Activated CD4-positive, CD25-positive, alpha-beta regulatory T cell (primary cell): ENCODE measurements at regions not wholly inside any gene's neighbourhood (a gene's known extent, or its start where the extent isn't known, plus 50 kb on each side); places are given as distances from the start of the nearest gene placed in this dataset.

Source experiments
- DNase-seq, 4 experiments: peaks; one replicate each; lab custom pipeline; 2025; lab: John Stamatoyannopoulos, UW

DNA sequence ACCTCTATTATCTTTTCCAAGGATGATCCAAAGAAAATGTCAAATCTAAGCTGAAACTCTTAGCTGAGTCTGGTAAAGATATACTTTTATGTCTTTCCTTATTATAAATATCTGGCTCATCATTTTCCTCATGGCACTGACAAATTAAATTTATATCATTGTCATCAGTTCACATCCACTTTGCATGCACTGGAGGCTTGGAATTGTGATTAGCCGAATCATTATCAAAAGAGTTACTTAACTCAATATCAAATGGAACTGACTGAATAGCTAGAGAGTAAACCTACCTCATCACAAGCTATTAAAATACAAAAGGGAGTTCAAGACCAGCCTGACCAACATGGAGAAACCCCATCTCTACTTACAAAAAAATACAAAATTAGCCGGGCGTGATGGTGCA lies 713.9 kb upstream of the MARCKS start:
- no peak for DNase-seq

DNA sequence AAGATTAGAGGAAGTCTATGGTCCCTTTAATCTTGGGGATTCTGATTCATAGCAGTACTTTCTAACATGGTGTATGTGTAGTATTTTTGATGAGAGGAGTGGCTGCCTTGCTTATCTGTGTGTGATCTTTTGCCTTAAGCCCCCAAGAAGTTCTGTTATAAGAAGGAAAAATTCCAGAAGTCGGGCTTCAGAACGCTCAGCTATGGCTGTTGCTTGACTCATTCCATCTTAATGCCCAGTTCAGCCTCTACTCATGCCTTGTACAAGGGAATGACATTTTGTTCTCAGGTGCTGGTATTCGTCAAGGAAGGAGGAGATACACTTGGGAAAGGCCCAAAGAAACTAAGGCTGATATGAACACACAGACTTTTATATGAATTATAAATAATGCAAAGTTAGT lies 713.0 kb upstream of the MARCKS start:
- no peak for DNase-seq

DNA sequence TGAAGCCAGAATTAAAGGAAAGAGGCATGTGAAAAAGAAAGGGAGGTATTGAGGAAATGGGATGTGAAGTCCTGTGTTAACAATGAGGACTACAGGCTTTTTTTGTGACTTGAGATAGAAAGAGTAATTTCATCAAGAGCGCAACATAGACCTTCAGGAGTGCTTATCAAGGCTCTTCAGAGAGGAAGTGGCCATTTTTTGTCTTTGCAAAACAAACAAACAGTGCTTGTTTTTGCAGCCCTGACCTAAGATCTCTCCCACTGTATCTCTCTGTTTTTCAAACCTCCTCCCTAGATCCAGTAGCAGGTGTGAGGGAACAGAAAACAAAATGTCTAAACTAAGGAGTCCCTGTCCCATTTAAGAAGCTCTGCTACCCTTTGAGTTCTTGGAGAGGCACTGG lies 710.3 kb upstream of the MARCKS start:
- DNase-seq, result no peak

DNA sequence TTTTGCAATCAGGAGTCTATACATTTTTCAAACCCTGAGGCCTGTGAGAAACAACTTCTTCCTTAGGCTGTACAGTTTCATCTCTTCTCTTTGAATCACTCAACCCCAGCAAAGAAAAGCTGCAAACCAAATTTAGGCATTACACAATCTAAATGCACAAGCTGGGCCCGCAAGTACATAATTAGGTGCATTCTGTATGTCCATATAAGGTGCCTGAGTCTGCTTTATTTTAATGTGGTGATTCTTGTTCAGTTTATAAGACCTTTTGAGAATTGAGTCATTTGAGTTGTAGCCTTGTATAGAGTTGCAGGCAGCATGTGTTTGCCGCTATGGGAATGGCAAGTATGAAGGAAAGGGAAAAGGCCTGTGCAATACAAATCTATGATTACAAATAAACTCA lies 709.6 kb upstream of the MARCKS start:
- no peak for DNase-seq

DNA sequence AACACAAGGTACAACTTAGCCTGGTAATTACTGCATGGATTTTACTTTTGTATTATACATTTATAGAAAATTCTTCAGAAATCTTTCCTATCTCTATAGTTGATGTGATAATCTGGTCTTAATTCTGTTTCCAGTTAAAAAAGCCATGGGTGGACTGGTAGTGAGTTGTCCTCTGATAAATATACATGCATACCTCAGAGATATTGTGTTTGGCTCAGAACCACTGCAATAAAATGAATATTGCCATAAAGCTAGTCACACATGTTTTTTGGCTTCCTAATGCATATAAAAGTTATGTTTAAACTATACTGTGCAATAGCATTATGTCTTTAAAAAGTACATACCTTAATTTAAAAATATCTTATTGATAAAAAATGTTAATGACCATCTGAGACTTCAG lies 708.6 kb upstream of the MARCKS start:
- no peak for DNase-seq

DNA sequence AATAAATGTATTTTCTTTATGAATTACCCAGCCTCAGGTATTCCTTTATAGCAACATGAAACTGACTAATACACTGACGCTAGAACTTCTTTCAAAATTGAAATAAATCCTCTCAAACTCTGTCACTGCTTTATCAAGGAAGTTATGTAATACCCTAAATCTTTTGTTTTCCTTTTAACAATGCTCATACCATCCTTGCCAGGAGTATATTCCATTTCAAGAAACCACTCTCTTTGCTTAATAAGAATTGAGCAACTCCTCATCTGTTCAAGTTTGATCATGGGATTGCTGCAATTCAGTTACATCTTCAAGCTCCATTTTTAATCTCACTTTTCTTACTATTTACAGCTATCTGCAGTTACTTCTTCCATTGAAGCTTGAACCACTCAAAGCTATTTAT lies 707.6 kb upstream of the MARCKS start:
- DNase-seq, result no peak

DNA sequence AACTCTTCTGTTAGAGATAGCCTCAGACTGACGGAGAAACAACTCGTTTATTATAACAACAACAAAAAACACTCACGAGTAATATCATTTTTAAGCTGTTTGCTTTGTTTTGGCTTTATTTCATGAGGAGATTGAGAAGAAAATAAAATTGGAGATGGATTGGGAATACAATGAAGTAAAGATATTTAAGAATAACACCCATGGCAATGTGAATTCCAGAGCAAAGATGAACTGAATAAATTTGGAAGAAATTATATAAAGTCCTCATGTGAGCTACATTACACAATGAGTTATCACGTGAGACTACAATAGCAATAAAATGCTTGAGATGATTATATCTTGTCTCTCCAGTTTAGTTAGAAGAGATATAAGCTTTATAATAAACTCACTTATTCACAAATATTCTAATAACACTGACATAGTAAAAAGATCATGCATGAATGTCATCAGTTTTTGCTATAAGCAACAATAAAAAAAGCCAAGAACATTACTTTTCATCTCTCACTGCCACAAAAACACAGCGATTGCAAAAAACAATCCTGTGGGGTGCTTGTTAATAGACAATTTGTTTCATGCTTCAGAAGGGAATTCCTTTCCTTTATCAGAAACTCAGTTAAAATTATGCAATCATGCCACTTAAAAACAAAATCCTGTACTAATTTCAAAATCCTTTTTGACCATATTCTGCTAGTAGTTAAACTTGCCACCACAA lies 696.7 kb upstream of the MARCKS start:
- DNase-seq, result no peak

DNA sequence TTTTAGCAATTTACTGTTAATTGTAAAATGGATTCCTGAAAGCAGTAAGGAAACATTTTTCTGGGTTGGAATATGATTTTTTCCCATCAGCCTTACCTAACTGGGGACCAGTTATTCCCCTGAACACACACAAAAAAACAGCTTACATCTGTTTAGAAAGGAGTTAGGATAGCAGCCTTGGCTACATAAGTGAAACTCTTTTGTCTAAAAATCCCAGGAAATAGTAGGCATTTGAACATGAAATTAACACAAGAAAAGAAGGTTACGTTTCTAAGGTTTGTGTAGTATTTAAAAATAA lies 696.2 kb upstream of the MARCKS start:
- DNase-seq, result no peak

DNA sequence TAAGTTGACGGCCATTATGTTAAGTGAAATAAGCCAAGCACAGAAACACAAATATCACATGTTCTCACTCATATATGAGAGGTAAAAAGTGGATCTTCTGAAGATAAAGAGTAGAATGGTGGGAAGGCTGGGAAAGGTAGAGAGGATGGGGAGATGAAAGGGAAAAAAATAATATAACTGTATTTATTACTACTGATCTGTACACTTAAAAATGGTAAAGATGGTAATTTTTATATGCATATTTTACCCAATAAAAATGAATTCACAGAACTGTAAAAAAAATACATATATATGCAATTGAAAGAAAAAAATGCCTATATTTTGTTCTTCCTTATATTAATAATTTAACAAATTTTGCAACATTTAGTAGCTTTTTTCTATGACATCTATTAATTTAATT lies 694.4 kb upstream of the MARCKS start:
- no peak for DNase-seq

DNA sequence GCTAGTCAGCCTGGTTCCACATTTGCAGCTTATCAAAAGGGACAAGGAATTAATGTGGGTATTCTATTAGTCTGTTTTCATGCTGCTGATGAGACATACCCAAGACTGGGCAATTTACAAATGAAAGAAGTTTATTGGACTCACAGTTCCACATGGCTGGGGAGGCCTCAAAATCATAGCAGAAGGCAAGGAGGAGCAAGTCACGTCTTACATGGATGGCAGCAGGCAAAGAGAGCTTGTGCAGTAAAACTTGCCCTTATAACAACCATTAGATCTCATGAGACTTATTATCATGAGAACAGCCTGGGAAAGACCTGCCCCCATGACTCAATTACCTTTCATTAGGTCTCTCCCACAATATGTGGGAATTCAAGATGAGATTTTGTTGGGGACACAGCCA lies 689.1 kb upstream of the MARCKS start:
- DNase-seq, result no peak

DNA sequence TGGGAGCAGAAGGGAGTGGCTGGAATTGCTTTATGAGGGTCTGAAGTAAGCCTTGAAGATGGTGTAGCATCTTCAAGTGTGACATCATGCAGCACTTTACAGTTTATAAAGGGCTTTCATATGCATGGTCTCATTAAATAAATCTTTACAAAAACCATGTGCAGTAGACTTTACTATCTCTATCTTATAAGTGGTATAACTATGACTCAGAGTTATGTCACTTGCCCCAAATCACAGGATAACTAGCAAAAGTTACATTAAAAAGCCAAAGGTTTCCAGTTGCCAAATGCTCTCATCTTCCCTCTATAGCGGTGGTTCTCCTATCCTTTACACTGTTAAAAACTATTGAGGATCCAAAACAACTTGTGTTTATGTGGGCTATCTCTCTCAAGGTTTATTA lies 687.7 kb upstream of the MARCKS start:
- DNase-seq, result no peak

DNA sequence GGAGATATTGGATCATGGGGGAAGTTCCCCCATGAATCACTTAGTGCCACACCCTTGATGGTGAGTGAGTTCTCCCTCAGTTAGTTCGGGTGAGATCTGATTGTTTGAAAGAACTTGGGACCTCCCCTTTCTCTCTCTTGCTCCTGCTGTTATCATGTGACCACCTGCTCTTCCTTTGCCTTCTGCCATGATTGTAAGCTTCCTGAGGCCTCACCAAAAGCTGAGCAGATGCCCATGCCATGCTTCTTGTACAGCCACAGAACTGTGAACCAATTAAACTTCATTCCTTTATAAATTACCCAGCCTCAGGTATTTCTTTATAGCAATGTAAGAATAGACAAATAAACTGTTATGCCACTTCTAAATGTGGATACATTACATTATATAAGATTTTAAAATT lies 686.7 kb upstream of the MARCKS start:
- no peak for DNase-seq

DNA sequence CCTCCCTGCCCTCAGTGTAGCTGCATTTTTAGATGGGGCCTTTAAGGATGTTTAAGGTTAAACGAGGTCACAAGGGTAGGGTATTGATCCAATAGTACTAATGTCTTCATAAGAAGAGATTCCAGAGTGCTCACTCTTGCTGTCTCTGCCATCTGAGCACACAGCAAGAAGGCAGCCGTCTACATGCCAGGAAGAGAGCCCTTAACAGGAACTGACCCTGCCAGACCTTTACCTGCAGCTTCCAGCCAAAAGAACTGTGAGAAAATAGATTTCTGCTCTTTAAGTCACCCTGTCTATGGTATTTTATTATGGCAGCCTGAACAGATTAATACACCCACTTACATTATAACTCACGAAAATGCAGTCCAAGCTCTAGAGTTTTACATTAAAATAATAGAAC lies 685.3 kb upstream of the MARCKS start:
- DNase-seq, result no peak

DNA sequence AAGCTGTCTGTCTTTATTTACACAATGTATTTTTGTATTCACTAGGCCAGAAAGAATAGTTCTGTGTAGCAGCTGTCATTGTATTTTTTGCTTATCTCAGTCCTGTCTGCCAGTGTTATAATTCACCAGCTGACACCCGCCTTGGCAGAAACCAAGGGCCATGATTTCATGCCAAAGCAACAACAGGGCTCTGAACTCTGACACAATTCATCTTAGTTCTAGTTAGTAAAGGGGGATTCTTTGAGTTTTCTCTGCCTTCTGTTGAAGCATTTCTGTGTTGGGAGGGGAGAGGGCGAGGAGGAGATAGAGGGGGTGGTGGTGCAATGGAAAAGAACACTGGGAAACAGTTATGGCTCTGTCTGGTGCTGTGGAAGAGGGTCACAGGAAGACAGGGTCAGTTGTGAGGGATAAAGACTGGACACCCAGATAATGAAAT lies 684.6 kb upstream of the MARCKS start:
- no peak for DNase-seq

DNA sequence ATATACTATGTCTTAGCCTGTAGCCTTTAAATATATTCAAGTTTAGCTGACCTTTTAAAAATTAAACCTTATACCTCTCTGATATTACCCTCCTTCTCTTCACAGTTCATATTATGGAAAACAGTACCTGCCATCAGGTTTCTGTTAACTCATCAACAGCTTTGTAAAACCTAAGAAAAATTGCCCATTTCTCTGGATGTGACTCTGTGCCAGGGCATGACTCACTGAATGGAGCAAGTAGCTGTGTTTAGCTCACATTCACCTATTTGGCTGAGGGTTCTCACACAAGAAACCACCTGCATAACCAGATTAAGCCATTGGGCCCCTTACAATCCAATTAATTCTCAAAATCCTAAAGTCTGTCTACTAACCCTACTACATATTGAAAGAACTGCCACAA lies 678.8 kb upstream of the MARCKS start:
- DNase-seq, result no peak

DNA sequence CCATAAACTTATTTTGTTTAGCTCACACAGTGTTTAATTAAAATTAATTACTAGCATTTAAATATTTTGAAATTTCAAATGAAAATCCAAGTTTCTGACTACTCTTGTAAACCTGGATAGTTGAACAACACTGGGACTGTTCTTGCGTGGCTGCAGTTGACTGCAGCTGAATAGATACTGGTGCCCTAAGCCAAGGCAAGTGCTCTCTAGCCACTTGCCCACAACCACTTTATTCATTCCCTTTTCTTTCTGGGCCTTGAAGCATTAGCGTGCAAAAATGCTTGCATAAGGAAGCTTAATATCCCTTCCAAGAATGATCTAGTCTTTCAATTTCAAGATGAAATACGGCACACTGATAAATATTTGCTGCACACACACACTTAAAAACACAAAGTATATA lies 676.0 kb upstream of the MARCKS start:
- no peak for DNase-seq

DNA sequence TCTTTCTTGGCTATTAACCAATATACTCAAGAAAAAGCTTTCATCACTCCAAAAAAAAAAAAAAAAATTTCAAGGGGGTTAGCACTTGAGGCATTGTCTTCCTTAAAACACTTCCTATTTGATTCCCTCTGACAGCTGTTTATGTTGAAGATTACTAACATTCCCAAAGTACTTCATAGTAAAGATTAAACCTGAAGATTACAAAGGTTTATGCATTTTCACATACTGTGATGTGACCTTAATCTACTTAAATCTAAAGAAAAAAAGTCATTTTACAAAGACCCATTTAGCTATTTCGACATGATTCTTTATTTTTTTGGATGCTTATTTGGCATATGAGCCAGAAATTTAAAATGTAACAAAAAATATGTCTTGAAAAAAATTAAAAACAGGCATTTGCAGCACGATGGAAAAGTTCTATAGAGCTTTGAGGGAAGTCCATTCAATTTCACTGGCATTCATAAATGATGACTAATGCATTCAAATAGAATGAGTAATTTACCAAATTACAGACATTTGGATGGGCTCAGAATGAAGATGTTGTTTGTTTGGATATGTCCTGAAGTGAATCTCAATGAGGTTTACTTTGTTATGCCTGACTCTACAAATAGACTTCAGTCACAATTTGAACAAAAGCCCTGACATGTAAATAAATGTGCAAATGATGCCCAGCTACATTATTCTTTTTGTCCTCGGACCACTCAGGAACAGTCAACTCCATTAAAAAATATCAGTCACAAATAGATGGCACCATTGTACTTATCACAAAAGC lies 674.6 kb upstream of the MARCKS start:
- DNase-seq, result no peak

DNA sequence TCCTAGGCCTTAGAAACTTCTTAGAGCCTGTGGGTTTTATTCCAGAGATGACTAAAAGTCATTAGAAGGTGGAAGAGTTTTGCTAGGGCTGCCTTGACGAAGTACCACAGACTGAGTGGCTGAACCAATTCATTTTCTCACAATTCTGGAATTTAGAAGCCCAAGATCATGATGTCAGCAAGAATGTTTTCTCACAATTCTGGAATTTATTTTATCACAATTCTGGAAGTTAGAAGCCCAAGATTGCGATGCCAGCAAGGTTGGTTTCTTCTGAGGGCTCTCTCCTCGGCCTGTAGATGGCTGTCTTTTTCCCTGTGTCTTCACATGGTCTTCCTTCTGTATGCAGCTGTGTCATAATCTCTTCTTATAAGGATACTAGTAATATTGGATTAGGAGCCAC lies 672.9 kb upstream of the MARCKS start:
- DNase-seq, result no peak

DNA sequence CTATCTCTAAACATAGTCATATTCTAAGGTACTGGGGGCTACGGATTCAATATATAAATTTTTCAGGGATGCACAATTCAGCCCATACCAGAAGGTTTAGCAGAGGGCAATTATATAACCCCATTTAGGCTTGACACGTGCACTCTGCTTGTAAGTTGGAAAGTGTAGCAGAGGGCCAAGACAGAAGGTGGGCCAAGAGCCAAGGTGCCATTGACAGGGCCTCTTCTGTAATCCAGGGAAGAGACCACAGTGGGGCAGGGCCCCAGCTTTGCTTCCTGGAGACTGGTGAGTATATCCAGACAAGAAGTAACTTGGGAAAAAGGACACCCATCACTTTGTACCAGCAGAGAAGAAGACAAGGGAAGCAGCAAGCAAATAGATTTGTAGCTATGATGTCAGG lies 672.4 kb upstream of the MARCKS start:
- no peak for DNase-seq

DNA sequence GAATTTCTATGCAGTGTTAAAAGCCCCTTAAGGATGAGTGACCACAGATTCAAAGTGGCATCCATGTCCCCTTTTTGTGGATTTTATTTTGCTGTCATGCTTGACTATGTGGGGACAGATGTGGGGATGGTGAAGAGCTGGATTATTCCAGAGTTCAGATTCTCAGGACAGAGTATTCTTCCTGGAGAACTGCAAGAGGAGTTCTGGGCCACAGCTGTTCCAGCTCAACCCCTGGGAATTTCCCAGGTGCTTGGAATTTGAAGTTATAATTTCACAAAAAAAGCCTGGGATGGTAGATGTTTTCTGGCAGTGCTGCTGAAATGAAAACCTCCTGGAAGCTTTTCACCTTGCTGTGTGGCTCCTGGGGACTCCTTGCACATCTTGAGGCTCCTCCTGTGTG lies 671.8 kb upstream of the MARCKS start:
- no peak for DNase-seq

DNA sequence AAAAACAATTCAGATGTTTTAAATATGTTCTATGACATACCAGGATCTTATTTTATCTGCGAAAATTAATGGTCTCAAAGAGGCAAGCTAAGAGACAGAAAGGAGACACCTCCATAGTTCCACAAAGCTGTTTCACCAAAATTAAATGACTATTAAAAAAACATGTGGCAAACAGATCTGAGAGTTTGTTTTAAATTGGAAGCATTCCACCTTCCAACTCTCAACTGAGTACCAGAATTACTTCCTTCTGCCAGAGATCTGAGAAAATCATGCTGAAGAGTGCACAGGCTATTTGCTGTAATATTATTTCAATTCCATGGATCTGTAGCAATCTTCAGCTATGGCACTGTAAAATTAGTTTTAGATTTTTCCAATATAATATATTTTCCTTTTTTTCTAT lies 669.5 kb upstream of the MARCKS start:
- no peak for DNase-seq

DNA sequence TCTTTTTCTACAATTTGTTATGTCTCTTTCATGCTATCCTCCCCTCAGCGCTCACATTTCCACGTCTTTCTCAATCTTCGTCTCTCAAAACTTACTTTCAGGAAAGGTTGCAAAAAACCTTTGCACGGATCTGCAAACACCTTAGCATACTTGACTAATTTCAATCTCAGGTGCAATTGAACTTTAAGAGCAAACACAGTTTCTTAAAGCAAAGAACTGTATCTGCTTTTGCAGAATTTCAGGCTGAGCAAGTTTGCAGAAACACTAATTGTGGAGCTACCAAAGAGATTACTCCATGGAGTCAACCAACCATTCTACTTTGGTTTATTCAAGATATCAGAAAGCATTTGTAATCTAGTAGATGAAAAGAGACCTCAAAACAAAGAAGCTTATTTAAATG lies 668.2 kb upstream of the MARCKS start:
- DNase-seq, result no peak

DNA sequence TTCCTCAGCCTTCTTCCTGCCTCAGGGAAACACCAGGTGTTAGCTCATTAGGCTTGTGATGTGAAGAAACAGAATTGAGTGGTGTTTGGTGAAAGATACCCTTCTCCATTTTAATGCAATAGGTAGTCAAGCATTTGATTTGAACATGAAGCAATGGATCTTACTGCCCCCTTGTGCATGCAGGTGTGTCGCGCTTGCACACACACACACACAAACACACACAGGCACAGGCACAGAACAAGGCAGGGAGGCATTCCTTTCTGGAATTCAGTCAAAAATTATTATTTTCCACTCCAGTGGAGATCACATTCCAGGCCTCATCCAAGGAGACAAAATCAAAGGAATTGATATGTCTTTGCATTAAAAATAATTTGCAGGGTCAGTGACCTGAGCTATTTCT lies 667.0 kb upstream of the MARCKS start:
- no peak for DNase-seq

DNA sequence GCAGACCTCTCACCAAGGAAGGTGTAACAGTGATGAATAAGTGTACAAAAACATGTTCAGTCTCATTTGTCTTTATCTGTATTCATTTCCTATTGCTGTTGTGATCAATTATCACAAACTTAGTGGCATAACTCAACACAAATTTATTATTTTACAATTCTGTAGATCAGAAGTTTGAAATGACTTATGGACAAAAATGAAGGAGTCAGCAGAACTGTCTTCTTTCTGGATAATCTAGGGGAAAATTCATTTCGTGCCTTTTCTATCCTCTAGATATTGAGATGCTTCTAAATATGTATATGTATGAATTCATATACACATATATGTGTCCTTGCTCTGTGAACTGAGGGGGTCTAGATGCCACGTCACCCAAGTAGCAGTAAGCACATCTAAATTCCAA lies 663.1 kb upstream of the MARCKS start:
- DNase-seq, result no peak
